LHCN-M2 (cell line): ENCODE measurements at regions not wholly inside any gene's neighbourhood (a gene's known extent, or its start where the extent isn't known, plus 50 kb on each side); places are given as distances from the start of the nearest gene placed in this dataset.
"Not testable (repeated sequence)": the region's sequence is repeated elsewhere in the genome, so short reads cannot be mapped to it uniquely, and the experiment has no call there.

ENCODE experiments used
- DNase-seq: peaks from one replicate; pipeline ENCODE4 v3.0.0-alpha.2; 2012; ENCODE audit warnings: low read depth

DNA sequence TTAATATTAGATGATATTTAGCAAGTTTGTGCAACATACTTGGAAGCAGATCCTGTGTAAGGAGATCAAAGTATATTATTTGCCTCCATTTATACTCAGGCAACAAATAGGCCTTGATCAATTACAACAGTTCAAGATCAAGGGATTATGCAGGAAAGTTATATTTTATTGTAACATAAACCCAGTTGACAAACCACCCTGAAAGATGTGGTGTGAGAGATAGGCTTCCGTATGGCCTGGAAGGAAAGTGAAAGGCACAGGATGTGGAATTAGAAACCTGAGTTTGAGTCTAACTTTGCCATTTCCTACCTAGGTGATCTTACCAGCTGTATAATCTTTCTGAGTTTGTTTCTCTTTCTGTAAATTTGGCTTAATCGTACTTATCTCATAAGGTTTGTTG lies 284.1 kb downstream of the BMP4 start:
- DNase-seq = no peak

DNA sequence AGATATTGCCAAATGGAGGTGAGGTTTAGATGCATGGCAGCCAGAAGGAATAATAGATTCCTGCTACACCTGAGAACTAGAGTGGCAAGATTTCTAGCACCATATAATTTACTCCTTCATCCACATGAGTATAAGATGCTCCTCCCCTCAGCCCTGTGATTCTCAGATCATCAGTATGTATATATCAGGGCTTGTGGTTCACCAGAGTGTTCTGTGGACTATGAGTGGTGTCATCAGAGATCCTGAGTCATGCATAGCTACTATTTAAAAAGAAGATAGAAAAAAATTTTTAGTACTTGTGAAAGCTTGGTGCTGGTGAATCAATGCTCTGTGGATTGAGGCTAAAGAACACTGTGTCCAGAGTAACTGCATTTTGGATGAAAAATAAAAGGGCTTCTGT lies 285.9 kb downstream of the BMP4 start:
- DNase-seq = peak; percentile 90

DNA sequence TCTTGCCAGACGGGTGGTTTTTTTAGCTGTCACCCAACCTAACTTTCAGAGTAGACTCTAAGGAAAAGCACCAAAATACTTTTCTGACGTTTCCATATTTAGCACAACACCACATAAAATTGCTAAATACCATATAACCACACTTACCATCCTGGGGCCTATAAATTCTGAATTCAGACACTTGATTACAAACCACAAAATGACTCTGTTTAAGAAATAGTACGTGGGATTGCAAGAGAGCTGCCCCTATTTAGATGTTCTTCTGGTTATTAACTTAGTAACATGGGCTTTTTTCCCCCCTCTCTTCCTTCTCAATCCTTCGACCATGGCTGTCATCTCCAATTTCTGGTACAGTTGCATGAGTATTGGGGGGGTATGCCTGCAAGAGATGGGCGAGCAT lies 287.7 kb downstream of the BMP4 start:
- DNase-seq = peak; percentile 70

GRCh38 chr14:53663709-53664108 lies 292.9 kb downstream of the BMP4 start:
- DNase-seq = peak; percentile 29

GRCh38 chr14:53655080-53655785 lies 301.4 kb downstream of the BMP4 start:
- DNase-seq = no peak

- DNase-seq = no peak
Observed at GRCh38 chr14:53652068-53652467, 304.6 kb downstream of the BMP4 start.

- no peak for DNase-seq
Observed at GRCh38 chr14:53651096-53651740, 305.4 kb downstream of the BMP4 start.

- DNase-seq = peak; percentile 7
Observed at GRCh38 chr14:53646925-53647324, 309.7 kb downstream of the BMP4 start.

DNA sequence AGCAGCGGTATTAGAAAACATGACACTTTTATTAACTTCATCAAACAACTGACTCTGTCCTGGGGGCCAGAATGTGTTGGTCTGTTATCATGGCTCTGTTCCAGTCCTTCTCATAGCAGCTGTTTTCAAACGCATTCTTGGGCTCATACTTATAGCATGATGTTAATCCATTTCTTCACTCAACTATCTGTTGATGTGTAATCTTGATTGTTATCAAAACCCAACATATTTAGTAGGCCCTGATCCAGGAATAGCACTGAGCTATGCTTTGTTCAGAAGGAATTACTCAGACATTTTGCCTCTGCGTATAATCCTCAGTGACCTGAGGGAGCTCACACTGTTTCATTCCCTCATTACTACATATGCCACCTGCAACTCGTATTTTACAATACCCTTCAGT lies 315.9 kb downstream of the BMP4 start:
- DNase-seq = peak; percentile 71

- no peak for DNase-seq
Observed at GRCh38 chr14:53638966-53639365, 317.7 kb downstream of the BMP4 start.

GRCh38 chr14:53634793-53635192 lies 321.8 kb downstream of the BMP4 start:
- no peak for DNase-seq

DNA sequence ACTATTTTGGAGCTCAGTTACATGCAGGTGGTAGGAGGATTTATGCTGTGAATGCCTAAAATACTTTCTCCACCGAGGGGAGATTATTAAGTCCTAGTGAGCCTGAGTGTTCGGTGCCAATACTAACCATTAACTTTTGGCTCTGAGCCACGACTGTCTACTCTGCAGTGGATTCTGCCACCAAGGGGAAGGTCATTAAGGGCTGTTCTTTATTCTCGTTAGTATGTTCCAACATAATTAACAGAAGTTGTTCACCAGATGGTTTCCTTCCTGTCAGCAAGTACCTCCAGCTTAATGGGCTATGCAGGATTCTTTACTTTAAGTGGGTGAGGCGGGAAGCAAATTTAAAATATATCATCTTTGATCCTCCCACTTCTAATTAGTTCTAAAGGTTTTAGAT lies 326.3 kb downstream of the BMP4 start:
- no peak for DNase-seq

- DNase-seq = no peak
Observed at GRCh38 chr14:53628732-53629430, 327.7 kb downstream of the BMP4 start.

- no peak for DNase-seq
Observed at GRCh38 chr14:53628261-53628660, 328.4 kb downstream of the BMP4 start.

GRCh38 chr14:53626761-53627160 lies 329.9 kb downstream of the BMP4 start:
- DNase-seq = no peak

DNA sequence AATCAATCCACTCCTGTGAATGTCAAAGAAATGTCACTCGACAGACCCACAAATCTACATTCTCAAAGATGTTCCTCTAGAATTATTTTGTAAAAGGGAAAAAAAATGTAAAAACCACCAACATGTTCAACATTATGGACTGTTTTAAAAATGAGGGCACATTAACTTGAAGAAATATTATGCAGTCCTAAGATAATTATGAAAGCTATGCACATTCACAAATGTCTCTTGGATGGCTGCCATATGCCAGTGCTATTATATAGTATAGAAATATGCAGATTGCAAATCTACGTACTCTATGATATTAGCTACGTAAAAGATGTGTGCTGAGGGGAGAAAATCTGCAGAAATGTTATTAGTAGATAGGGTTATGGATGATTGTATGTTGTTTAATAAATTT lies 334.2 kb downstream of the BMP4 start:
- DNase-seq = no peak

DNA sequence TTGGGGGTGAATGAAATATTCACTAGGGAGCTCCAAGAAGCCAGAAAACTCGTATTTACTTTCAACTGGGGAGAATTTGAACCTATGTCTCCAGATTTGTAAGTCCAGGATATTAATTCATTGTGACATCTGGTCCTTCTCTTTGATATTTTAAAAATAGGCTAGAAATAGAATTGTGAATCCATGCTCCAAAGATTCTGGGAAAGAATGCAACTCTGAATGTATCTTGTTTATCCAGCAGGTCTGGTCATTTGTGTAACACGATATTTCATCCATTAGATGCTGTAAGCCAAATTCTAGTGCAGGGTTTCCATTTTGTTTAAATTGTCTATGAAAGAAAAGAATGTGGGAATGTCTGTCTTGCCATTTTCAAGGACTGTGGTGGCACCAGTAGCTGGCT lies 334.7 kb downstream of the BMP4 start:
- DNase-seq = peak; percentile 24

GRCh38 chr14:53621433-53621832 lies 335.2 kb downstream of the BMP4 start:
- peak; percentile 24 for DNase-seq

- DNase-seq = no peak
Observed at GRCh38 chr14:53620890-53621289, 335.7 kb downstream of the BMP4 start.

DNA sequence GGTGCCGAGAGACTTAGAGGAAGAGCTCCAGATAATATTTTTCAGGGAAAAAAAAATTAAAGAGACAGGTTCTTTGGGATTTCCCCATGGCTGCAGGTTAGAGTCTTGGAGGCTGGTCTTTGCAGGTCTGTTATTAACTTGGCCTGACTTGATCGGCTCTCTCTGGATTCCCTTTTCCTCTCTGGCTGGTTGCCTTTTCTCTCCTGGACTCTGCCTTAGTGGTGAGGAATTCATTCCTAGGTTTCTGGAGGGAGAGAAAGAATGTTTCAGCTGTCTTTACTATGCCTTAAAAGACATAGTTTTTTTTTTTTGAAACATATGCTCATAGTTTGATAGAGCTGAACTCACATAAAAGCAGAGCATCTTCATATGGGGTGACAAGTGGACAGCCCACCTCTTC lies 336.3 kb downstream of the BMP4 start:
- DNase-seq = peak; percentile 17

DNA sequence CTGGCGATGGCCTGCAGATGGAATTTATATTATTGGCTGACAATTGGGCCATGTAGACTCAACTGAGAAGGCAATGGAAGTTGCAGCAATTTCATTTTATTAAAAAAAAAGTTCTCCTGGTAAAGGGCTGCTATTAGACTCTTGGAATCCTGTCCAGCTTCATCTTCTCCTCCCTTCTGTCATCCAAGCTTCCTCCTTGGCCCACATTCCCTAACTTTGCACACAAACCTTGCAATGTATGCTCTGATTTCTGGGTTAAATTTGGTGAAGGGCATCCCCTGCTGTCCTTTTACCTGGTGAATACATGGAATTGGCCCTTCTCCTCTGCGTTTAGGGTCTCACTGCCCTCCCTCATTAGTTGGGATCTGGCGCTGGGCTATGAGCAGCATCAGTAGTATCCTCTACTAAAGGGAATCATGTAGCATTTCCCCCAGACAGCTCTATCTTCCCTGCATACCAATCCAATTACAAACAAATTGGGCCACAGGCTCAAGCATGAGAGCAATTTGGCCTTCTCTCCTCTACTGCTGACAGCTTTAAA lies 336.9 kb downstream of the BMP4 start:
- DNase-seq = peak; percentile 35

DNA sequence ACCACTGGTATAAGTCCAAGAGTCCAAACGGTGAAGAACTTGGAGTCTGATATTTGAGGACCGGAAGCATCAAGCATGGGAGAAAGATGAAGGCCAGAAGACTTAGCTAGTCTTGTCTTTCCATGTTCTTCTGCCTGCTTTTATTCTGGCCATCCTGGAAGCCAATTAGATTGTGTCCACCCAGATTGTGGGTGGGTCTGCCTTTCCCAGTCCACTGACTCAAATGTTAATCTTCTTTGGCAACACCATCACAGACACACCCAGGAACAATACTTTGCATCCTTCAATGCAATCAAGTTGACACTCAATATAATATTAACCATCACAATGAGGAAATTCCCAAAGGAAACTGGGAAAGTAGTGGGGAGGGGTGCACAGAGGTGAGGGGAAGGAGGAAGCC lies 340.1 kb downstream of the BMP4 start:
- DNase-seq = not testable (repeated sequence)

GRCh38 chr14:53615252-53615651 lies 341.4 kb downstream of the BMP4 start:
- DNase-seq = no peak
